Upper lobe of left lung (tissue), 4 donors: ENCODE measurements at regions not wholly inside any gene's neighbourhood (a gene's known extent, or its start where the extent isn't known, plus 50 kb on each side); places are given as distances from the start of the nearest gene placed in this dataset.

Experiments
- EP300 ChIP-seq, 4 donors: sonication (generic); formaldehyde crosslinking; IDR thresholded peaks; one replicate each; pipeline ENCODE4 v1.5.1; 2017; ENCODE audit warnings: antibody characterized with exemption in 4 of 4, control low read depth in 2 of 4
- POLR2AphosphoS5 ChIP-seq, 2 donors: sonication (generic); formaldehyde crosslinking; IDR thresholded peaks; one replicate each; pipeline ENCODE4 v1.5.1; 2017; ENCODE audit warnings: antibody characterized with exemption in 2 of 2
- TF ChIP-seq, protein P1 (sequence below), 6 experiments: fragments of 450-650 bp in 4 of 6; fragments of 200-600 bp in 2 of 6; sonication (generic) in 2 of 6; IDR thresholded peaks; one replicate each; pipeline ENCODE4 v1.5.1; 2016 to 2019; ENCODE audit warnings: antibody characterized with exemption in 6 of 6

GRCh38 chr13:44252938-44253337 is 120.7 kb upstream of the SERP2 start:
- TF ChIP-seq, protein P1, sequence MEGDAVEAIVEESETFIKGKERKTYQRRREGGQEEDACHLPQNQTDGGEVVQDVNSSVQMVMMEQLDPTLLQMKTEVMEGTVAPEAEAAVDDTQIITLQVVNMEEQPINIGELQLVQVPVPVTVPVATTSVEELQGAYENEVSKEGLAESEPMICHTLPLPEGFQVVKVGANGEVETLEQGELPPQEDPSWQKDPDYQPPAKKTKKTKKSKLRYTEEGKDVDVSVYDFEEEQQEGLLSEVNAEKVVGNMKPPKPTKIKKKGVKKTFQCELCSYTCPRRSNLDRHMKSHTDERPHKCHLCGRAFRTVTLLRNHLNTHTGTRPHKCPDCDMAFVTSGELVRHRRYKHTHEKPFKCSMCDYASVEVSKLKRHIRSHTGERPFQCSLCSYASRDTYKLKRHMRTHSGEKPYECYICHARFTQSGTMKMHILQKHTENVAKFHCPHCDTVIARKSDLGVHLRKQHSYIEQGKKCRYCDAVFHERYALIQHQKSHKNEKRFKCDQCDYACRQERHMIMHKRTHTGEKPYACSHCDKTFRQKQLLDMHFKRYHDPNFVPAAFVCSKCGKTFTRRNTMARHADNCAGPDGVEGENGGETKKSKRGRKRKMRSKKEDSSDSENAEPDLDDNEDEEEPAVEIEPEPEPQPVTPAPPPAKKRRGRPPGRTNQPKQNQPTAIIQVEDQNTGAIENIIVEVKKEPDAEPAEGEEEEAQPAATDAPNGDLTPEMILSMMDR (IDR thresholded peaks at IDR 0.05) = no peak
- no peak for TF ChIP-seq POLR2AphosphoS5 (IDR thresholded peaks at IDR 0.05)
- TF ChIP-seq EP300 (IDR thresholded peaks at IDR 0.05) = no peak
